K562 (cell line): ENCODE measurements at regions not wholly inside any gene's neighbourhood (a gene's known extent, or its start where the extent isn't known, plus 50 kb on each side); places are given as distances from the start of the nearest gene placed in this dataset.

ENCODE experiments used
- ATAC-seq: fragments of 200-7000 bp; cut with Tn5 transposase; 3 replicates; pipeline ENCODE4 v1.9.1; 2020; ENCODE audit warnings: moderate library complexity
- BruUV-seq: library from RNA; stranded (reverse); fragments of 400-500 nt; replicated peaks from 2 replicates; lab custom pipeline; 2021; lab: Mats Ljungman, UMichigan
- CTCF ChIA-PET: fragments of 300-600 bp; formaldehyde crosslinking; extraction: SDS; loops from one replicate; lab custom pipeline; 2021; ENCODE audit warnings: low intra/inter-chr PET ratio; lab: Yijun Ruan, JAX
- POLR2A ChIA-PET: fragments of 300-600, 350-650 bp; sonication (Branson Sonifier 250); formaldehyde crosslinking; extraction: SDS; loops from one replicate; lab custom pipeline; 2021; ENCODE audit warnings: antibody characterized with exemption, inconsistent platforms; lab: Yijun Ruan, JAX
- DNase-seq, 4 experiments: peaks; one replicate each; pipeline versions ENCODE4 v3.0.0 to v3.0.0-alpha.2; 2011 to 2018; ENCODE audit warnings: low spot score in 3 of 4, mixed read lengths in 3 of 4; ENCODE audit errors: extremely low read depth in 1 of 4
- FAIRE-seq: peaks from 2 replicates; lab custom pipeline; 2011; peaks lifted over from hg19 to GRCh38; lab: Jason Lieb, UNC
- H2AFZ ChIP-seq: 2 replicates; pipeline ENCODE4 v1.6.0; 2011; ENCODE audit warnings: low read depth, low read length, control low read depth, inconsistent platforms
- H3K27ac ChIP-seq: fragments of 200-600 bp; 3 replicates; pipeline ENCODE4 v1.8.0; 2011; ENCODE audit warnings: low read depth, mild to moderate bottlenecking, control low read depth, inconsistent platforms, low read length, moderate library complexity, mixed read lengths; ENCODE audit errors: extremely low read depth
- H3K27me3 ChIP-seq, 2 experiments: fragments of 300-600 bp in 1 of 2; 2 replicates in 1 of 2; 3 replicates in 1 of 2; pipeline versions ENCODE4 v1.6.0 to v1.8.0; 2011; ENCODE audit warnings: inconsistent platforms in 2 of 2, low read length in 2 of 2, mild to moderate bottlenecking in 1 of 2, mixed read lengths in 1 of 2, moderate library complexity in 1 of 2; ENCODE audit not compliant: control insufficient read depth in 2 of 2, insufficient read depth in 2 of 2
- H3K36me3 ChIP-seq: fragments of 300-600 bp; 3 replicates; pipeline ENCODE4 v1.8.0; 2011; ENCODE audit warnings: mild to moderate bottlenecking, low read length, inconsistent platforms; ENCODE audit not compliant: control insufficient read depth, insufficient read depth
- H3K4me1 ChIP-seq, 2 experiments: fragments of 200-600 bp in 1 of 2; replicated peaks in 1 of 2; 2 replicates in 1 of 2; 3 replicates in 1 of 2; pipeline versions ENCODE4 v1.5.1 to v1.8.0; 2011; ENCODE audit warnings: inconsistent platforms in 2 of 2, low read length in 2 of 2, mild to moderate bottlenecking in 1 of 2, mixed read lengths in 1 of 2, moderate library complexity in 1 of 2; ENCODE audit not compliant: control insufficient read depth in 2 of 2, insufficient read depth in 2 of 2
- H3K4me2 ChIP-seq: 2 replicates; pipeline ENCODE4 v1.6.1; 2011; ENCODE audit warnings: low read length, control low read depth, inconsistent platforms, mixed read lengths; ENCODE audit not compliant: insufficient read depth
- H3K4me3 ChIP-seq: fragments of 200-600 bp; sonication (generic), shearing (Covaris generic); 2 replicates; pipeline ENCODE4 v1.5.1; 2016; ENCODE audit warnings: control low read depth, inconsistent platforms
- H3K79me2 ChIP-seq: fragments of 200-600 bp; 3 replicates; pipeline ENCODE4 v1.8.0; 2011; ENCODE audit warnings: low read length, inconsistent platforms; ENCODE audit not compliant: control insufficient read depth, insufficient read depth
- H3K9ac ChIP-seq, 2 experiments: 2 replicates each; pipeline versions ENCODE4 v1.6.0 to v1.6.1; 2011; ENCODE audit warnings: low read depth in 2 of 2, low read length in 2 of 2, control low read depth in 1 of 2, inconsistent platforms in 1 of 2, mild to moderate bottlenecking in 1 of 2, mixed read lengths in 1 of 2; ENCODE audit not compliant: insufficient read depth in 1 of 2
- H3K9me1 ChIP-seq: one replicate; pipeline ENCODE4 v1.6.0; 2011; ENCODE audit warnings: inconsistent platforms, mild to moderate bottlenecking, low read length, moderate library complexity; ENCODE audit not compliant: control insufficient read depth, insufficient read depth
- H3K9me3 ChIP-seq: replicated peaks from 2 replicates; pipeline ENCODE4 v1.5.1; 2011; ENCODE audit warnings: low read depth, low read length, inconsistent platforms; ENCODE audit not compliant: control insufficient read depth, insufficient read depth
- H4K20me1 ChIP-seq: replicated peaks from 2 replicates; pipeline ENCODE4 v1.6.1; 2011; ENCODE audit warnings: low read length, inconsistent platforms, mixed read lengths; ENCODE audit not compliant: control insufficient read depth, insufficient read depth
- DPF2 ChIP-seq: fragments of 450-650 bp; IDR thresholded peaks from 2 replicates; pipeline ENCODE4 v1.6.1; 2016
- ESRRA ChIP-seq: fragments of 450-650 bp; IDR thresholded peaks from 2 replicates; pipeline ENCODE4 v1.6.1; 2014; ENCODE audit warnings: low read depth, mild to moderate bottlenecking, moderate library complexity, borderline replicate concordance
- HNRNPH1 ChIP-seq: fragments of 200-400 bp; formaldehyde crosslinking; optimal IDR thresholded peaks from 2 replicates; pipeline ENCODE3; 2017; ENCODE audit warnings: low read depth, mild to moderate bottlenecking, low read length, moderate library complexity
- ILF3 ChIP-seq: fragments of 450-650 bp; IDR thresholded peaks from 2 replicates; pipeline ENCODE4 v1.6.1; 2018; ENCODE audit warnings: antibody characterized with exemption, mild to moderate bottlenecking, moderate library complexity, borderline replicate concordance
- MAFF ChIP-seq: IDR thresholded peaks from 2 replicates; pipeline ENCODE4 v1.6.1; 2012; ENCODE audit warnings: low read length, improper control_type of control experiment
- NFYB ChIP-seq: IDR thresholded peaks from 2 replicates; pipeline ENCODE4 v1.6.1; 2011; ENCODE audit warnings: mild to moderate bottlenecking, moderate library complexity; ENCODE audit not compliant: insufficient read length; ENCODE audit errors: extremely low read depth
- POLR2AphosphoS5 ChIP-seq: IDR thresholded peaks from 2 replicates; pipeline ENCODE4 v1.6.1; 2011; ENCODE audit warnings: mild to moderate bottlenecking, low read depth, low read length, moderate library complexity; ENCODE audit not compliant: control insufficient read depth, insufficient read depth
- POLR3A ChIP-seq: IDR thresholded peaks from 2 replicates; pipeline ENCODE4 v1.6.1; 2011; ENCODE audit warnings: borderline replicate concordance, mild to moderate bottlenecking, moderate library complexity; ENCODE audit not compliant: insufficient read length, insufficient read depth; ENCODE audit errors: extremely low read depth
- TCFL5 ChIP-seq: fragments of 250-450 bp; sonication (Bioruptor Pico); conservative IDR thresholded peaks from 2 replicates; pipeline ENCODE4 v1.6.1; 2021; ENCODE audit warnings: mild to moderate bottlenecking, moderate library complexity, matching md5 sums
- ZC3H4 ChIP-seq: sonication (generic); formaldehyde crosslinking; IDR thresholded peaks from 2 replicates; pipeline ENCODE4 v1.9.0; 2021; ENCODE audit warnings: missing genetic modification reagents, borderline replicate concordance
- WGBS: fragments of 100-300 bp; shearing (Covaris generic); methylation state at CpG from one replicate; pipeline ENCODE4 v1.1.6; 2016; ENCODE audit warnings: low coverage, mixed read lengths; ENCODE audit not compliant: insufficient coverage; ENCODE audit errors: missing lambda C conversion rate; 5-methylcytosine and 5-hydroxymethylcytosine counted together
- in situ Hi-C: fragments of 300-500 bp; cut with MboI; formaldehyde crosslinking; loops from 4 replicates; pipeline ENCODE4 v1.15.0; 2018; ENCODE audit warnings: inconsistent platforms, mixed read lengths
- intact Hi-C: fragments of 100-400 bp; cut with micrococcal nuclease; formaldehyde crosslinking; loops from 2 replicates; pipeline ENCODE4 v1.14.2; 2022
- TF ChIP-seq, protein P1 (sequence below): fragments of 200-800 bp; sonication (Bioruptor generic); IDR thresholded peaks from 2 replicates; pipeline ENCODE4 v1.6.1; 2016; ENCODE audit warnings: missing genetic modification characterization, missing compliant biosample characterization
- TF ChIP-seq, protein P2 (sequence below), 2 experiments: IDR thresholded peaks in 1 of 2; conservative IDR thresholded peaks in 1 of 2; 2 replicates each; pipeline ENCODE4 v1.6.1; 2016; ENCODE audit warnings: low read depth in 2 of 2, mild to moderate bottlenecking in 1 of 2, missing compliant biosample characterization in 1 of 2, missing genetic modification characterization in 1 of 2, moderate library complexity in 1 of 2

- Histone ChIP-seq H3K36me3 (no peaks in the 10 kb centered on the region), H3K4me1 (no peaks in the 10 kb centered on the region), H3K79me2 (no peaks in the 10 kb centered on the region), H2AFZ (no peak overlapping the region), H3K9ac (no peak overlapping the region), H3K9me3 (no peaks in the 10 kb centered on the region), H3K9me1 (no peaks in the 10 kb centered on the region), H3K4me2 (no peak overlapping the region), H3K27ac (no peak overlapping the region), H3K4me3 (no peak overlapping the region), H4K20me1 (no peaks in the 10 kb centered on the region), H3K27me3 (no peaks in the 10 kb centered on the region)
- intact Hi-C loops: no loop called here
- no peak for FAIRE-seq
- 0% methylated on average over 3 of the region's 3 CpGs for WGBS
- in situ Hi-C loops: no loop called here
- POLR2A ChIA-PET: no interaction called here
- no TSS peak for BruUV-seq
- ATAC-seq: no peak
- DNase-seq: no peak
- CTCF ChIA-PET: no interaction called here
- TF ChIP-seq, protein P1, sequence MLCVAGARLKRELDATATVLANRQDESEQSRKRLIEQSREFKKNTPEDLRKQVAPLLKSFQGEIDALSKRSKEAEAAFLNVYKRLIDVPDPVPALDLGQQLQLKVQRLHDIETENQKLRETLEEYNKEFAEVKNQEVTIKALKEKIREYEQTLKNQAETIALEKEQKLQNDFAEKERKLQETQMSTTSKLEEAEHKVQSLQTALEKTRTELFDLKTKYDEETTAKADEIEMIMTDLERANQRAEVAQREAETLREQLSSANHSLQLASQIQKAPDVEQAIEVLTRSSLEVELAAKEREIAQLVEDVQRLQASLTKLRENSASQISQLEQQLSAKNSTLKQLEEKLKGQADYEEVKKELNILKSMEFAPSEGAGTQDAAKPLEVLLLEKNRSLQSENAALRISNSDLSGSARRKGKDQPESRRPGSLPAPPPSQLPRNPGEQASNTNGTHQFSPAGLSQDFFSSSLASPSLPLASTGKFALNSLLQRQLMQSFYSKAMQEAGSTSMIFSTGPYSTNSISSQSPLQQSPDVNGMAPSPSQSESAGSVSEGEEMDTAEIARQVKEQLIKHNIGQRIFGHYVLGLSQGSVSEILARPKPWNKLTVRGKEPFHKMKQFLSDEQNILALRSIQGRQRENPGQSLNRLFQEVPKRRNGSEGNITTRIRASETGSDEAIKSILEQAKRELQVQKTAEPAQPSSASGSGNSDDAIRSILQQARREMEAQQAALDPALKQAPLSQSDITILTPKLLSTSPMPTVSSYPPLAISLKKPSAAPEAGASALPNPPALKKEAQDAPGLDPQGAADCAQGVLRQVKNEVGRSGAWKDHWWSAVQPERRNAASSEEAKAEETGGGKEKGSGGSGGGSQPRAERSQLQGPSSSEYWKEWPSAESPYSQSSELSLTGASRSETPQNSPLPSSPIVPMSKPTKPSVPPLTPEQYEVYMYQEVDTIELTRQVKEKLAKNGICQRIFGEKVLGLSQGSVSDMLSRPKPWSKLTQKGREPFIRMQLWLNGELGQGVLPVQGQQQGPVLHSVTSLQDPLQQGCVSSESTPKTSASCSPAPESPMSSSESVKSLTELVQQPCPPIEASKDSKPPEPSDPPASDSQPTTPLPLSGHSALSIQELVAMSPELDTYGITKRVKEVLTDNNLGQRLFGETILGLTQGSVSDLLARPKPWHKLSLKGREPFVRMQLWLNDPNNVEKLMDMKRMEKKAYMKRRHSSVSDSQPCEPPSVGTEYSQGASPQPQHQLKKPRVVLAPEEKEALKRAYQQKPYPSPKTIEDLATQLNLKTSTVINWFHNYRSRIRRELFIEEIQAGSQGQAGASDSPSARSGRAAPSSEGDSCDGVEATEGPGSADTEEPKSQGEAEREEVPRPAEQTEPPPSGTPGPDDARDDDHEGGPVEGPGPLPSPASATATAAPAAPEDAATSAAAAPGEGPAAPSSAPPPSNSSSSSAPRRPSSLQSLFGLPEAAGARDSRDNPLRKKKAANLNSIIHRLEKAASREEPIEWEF (CRISPR knock-in tag): no peak
- TF ChIP-seq POLR3A (no peak), ESRRA (no peak), NFYB (no peak), ZC3H4 (CRISPR knock-in tag) (no peak), MAFF (no peak), ILF3 (no peak), POLR2AphosphoS5 (no peak), HNRNPH1 (no peak), DPF2 (no peak), TCFL5 (CRISPR knock-in tag) (no peak)
- TF ChIP-seq, protein P2, sequence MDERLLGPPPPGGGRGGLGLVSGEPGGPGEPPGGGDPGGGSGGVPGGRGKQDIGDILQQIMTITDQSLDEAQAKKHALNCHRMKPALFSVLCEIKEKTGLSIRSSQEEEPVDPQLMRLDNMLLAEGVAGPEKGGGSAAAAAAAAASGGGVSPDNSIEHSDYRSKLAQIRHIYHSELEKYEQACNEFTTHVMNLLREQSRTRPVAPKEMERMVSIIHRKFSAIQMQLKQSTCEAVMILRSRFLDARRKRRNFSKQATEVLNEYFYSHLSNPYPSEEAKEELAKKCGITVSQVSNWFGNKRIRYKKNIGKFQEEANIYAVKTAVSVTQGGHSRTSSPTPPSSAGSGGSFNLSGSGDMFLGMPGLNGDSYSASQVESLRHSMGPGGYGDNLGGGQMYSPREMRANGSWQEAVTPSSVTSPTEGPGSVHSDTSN (CRISPR knock-in tag; IDR thresholded peaks at IDR 0.05; ENCODE audit: low read depth): no peak
- TF ChIP-seq, protein P2 (tag; conservative IDR thresholded peaks at IDR 0.05; ENCODE audit: low read depth): no peak
These were observed 336.4 kb upstream of the SLIT2 start for GRCh38 chr4:19915276-19915675.
